ENCODE measurements at regions not wholly inside any gene's neighbourhood (a gene's known extent, or its start where the extent isn't known, plus 50 kb on each side); places are given as distances from the start of the nearest gene placed in this dataset.

GRCh38 chr2:37526323-37526722, 145.1 kb downstream of the CDC42EP3 start:
- TF ChIP-seq TAF1 (IDR thresholded peaks at IDR 0.05; ENCODE audit: low read depth, low read length) (no peak), EZH2 (IDR thresholded peaks at IDR 0.05; ENCODE audit: low read depth, low read length, severe bottlenecking) (no peak), JUN (IDR thresholded peaks at IDR 0.05; ENCODE audit: low read depth, low read length) (no peak), CBX5 (IDR thresholded peaks at IDR 0.05; ENCODE audit: low read depth, low read length) (no peak), CTCF (IDR thresholded peaks at IDR 0.05; ENCODE audit: control extremely low read depth in 1 of 3, insufficient read depth in 1 of 3, low read depth in 1 of 3, low read length in 3 of 3) (no peak), KDM1A (IDR thresholded peaks at IDR 0.05; ENCODE audit: borderline replicate concordance, low read length) (no peak), POLR2A (IDR thresholded peaks at IDR 0.05; ENCODE audit: control extremely low read depth in 1 of 2, low read depth in 2 of 2, low read length in 2 of 2) (no peak), JUND (IDR thresholded peaks at IDR 0.05; ENCODE audit: low read length) (no peak), MAX (IDR thresholded peaks at IDR 0.05) (no peak), POLR2AphosphoS5 (IDR thresholded peaks at IDR 0.05; ENCODE audit: low read depth, low read length) (no peak), EP300 (IDR thresholded peaks at IDR 0.05; ENCODE audit: borderline replicate concordance in 1 of 2, low read depth in 2 of 2, low read length in 2 of 2) (no peak), KDM4A (IDR thresholded peaks at IDR 0.05; ENCODE audit: low read depth, low read length, severe bottlenecking) (no peak), YY1 (IDR thresholded peaks at IDR 0.05; ENCODE audit: low read depth, low read length) (no peak)

All from H1 (cell line).